Prostate gland (tissue), 2 donors: ENCODE measurements at regions not wholly inside any gene's neighbourhood (a gene's known extent, or its start where the extent isn't known, plus 50 kb on each side); places are given as distances from the start of the nearest gene placed in this dataset.
"Not testable (repeated sequence)": the region's sequence is repeated elsewhere in the genome, so short reads cannot be mapped to it uniquely, and the experiment has no call there.

Experiments used
- DNase-seq: peaks from one replicate; pipeline ENCODE4 v3.0.0-alpha.2; 2019; ENCODE audit warnings: low spot score
- H3K27ac ChIP-seq, 2 donors: fragments of 200-600 bp; sonication (generic); 2 replicates each; pipeline ENCODE4 v1.5.1; 2017 to 2019
- H3K27me3 ChIP-seq: fragments of 200-600 bp; sonication (generic); replicated peaks from 2 replicates; pipeline ENCODE4 v1.5.1; 2019; ENCODE audit not compliant: insufficient read depth
- H3K36me3 ChIP-seq, 2 donors: fragments of 200-600 bp; sonication (generic); 1 replicate in 1 of 2; 2 replicates in 1 of 2; pipeline versions ENCODE4 v1.5.1 to v1.8.1; 2017 to 2019
- H3K4me1 ChIP-seq: fragments of 200-600 bp; sonication (generic); replicated peaks from 2 replicates; pipeline ENCODE4 v1.5.1; 2019
- H3K4me3 ChIP-seq, 2 donors: fragments of 200-600 bp; sonication (generic); 2 replicates each; pipeline ENCODE4 v1.5.1; 2017 to 2019
- H3K9me3 ChIP-seq: fragments of 200-600 bp; sonication (generic); 2 replicates; pipeline ENCODE4 v1.5.1; 2017
- CTCF ChIP-seq, 4 experiments: fragments of 200-600 bp in 2 of 4; fragments of 450-650 bp in 2 of 4; sonication (generic) in 2 of 4; IDR thresholded peaks; 1 replicate in 3 of 4; 2 replicates in 1 of 4; pipeline ENCODE4 v1.5.1; 2016 to 2019; ENCODE audit warnings: antibody characterized with exemption in 4 of 4, mild to moderate bottlenecking in 2 of 4, moderate library complexity in 2 of 4
- POLR2A ChIP-seq: fragments of 450-650 bp; IDR thresholded peaks from one replicate; pipeline ENCODE4 v1.6.1; 2016; ENCODE audit warnings: antibody characterized with exemption, mild to moderate bottlenecking
- POLR2AphosphoS5 ChIP-seq: sonication (generic); formaldehyde crosslinking; IDR thresholded peaks from one replicate; pipeline ENCODE4 v1.6.1; 2017; ENCODE audit warnings: antibody characterized with exemption
- WGBS: methylation state at CpG from one replicate; pipeline ENCODE4 v1.1.5; 2018; 5-methylcytosine and 5-hydroxymethylcytosine counted together
- intact Hi-C: fragments of 100-400 bp; cut with DNase I; formaldehyde crosslinking; loops from one replicate; pipeline ENCODE4 v1.14.2; 2022

GRCh38 chr6:26232940-26233648 is 131.9 kb upstream of the BTN3A2 start:
- Histone ChIP-seq H3K9me3 (no peaks in the 10 kb centered on the region), H3K27ac (peak overlapping the region; percentile 82 to 87), H3K4me1 (no peaks in the 10 kb centered on the region), H3K4me3 (peak overlapping the region; percentile 36 to 42), H3K36me3 (no peaks in the 10 kb centered on the region), H3K27me3 (no peaks in the 10 kb centered on the region)
- intact Hi-C loops, result no loop called here
- no peak for DNase-seq
- no peak for TF ChIP-seq POLR2A
- TF ChIP-seq CTCF (IDR thresholded peaks at IDR 0.05), result no peak
- TF ChIP-seq POLR2AphosphoS5, result no peak
- 4% methylated on average over 34 of the region's 34 CpGs for WGBS

DNA sequence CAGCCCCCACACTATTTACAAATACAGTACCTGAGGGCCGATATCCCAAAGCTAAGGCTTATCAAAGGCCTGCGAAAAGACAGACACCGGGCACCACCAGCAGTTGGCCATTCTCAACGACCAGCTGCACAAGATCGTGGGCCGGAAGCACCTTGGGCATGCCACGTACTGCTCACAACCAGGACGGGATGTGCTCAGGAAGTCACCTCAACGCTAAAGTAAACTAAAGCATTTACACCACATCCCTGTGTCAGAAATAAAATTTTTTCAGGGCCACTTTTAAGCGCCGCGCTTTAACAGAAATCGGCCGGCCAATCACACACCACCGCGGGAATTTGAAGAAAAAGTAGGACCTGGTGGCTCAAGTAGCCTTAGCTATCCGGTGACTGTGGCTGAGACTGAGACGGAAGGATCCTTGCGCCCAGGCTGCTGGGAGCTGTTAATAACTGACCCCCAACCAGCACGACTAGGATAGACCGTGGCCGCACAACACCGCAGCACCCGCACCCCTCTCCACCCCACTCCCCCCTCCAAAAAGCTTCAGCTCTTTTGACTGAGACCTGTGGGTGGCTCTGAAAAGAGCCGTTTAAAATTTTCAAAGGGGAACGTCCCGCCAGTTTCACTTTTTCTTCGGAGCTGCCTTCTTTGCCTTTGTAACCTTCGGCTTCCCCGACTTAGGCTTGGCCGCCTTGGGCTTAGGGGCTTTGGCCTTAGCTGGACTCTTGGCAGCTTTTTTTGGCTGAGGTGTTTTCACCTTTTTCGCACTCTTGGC is 131.2 kb upstream of the BTN3A2 start:
- under 1% methylated on average over 32 of the region's 32 CpGs for WGBS
- TF ChIP-seq POLR2A, result peak; percentile 19
- peak in 1 of 4 experiments; percentile 2 for TF ChIP-seq CTCF (IDR thresholded peaks at IDR 0.05)
- peak; percentile 78 for TF ChIP-seq POLR2AphosphoS5

DNA sequence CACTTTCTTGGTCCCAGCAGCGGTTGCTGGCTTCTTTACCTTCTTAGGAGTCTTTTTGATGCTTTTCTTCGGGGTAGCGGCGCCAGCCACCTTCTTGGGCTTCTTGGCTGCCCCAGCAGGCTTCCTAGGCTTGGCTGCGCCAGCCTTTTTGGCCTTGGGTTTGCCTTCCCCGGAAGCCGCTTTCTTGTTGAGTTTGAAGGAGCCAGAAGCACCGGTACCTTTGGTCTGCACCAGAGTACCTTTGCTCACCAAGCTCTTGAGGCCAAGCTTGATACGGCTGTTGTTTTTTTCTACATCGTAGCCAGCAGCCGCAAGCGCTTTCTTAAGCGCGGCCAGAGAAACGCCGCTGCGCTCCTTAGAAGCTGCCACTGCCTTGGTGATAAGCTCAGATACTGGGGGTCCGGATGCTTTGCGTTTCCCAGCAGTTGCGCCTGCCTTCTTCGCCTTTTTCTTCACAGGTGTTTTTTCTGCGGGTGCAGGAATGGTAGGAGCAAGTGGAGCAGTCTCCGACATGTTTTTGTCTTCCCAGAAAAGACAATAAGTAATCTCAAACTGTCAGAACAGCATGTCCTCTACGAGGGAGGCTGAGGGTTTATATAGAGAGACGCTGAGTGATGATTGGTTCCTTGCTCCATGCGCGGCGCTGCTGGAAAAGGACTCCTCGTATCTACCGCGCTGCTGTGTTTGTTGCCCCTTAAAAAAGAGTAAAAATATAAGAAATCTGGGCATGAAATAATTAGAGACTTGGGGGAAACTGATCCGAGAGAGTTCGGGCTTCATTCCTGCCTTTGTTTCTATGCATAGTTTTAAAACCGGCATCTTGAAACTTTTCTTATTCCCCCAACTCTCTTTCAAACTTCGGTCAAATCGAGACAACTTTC is 130.3 kb upstream of the BTN3A2 start:
- H3K27me3 ChIP-seq, result no peaks in the 10 kb centered on the region
- no peaks in the 10 kb centered on the region for H3K36me3 ChIP-seq
- peak; percentile 89 for DNase-seq
- H3K27ac ChIP-seq, result peak overlapping the region; percentile 82 to 87
- H3K9me3 ChIP-seq, result no peaks in the 10 kb centered on the region
- peak overlapping the region; percentile 36 to 42 for H3K4me3 ChIP-seq
- intact Hi-C loops, result no loop called here
- no peaks in the 10 kb centered on the region for H3K4me1 ChIP-seq
- 1% methylated on average over 35 of the region's 36 CpGs for WGBS
- TF ChIP-seq POLR2AphosphoS5, result peak; percentile 96
- no peak for TF ChIP-seq CTCF (IDR thresholded peaks at IDR 0.05)
- peak; percentile 93 for TF ChIP-seq POLR2A

More for the DNA sequence above, 131.2 kb upstream of the BTN3A2 start:
- peak; percentile 79 for DNase-seq
- H3K27ac ChIP-seq, result peak overlapping the region; percentile 82 to 87
- peak overlapping the region; percentile 36 to 42 for H3K4me3 ChIP-seq
- H3K4me1 ChIP-seq, result no peaks in the 10 kb centered on the region
- no peaks in the 10 kb centered on the region for H3K27me3 ChIP-seq
- H3K9me3 ChIP-seq, result no peaks in the 10 kb centered on the region
- no peaks in the 10 kb centered on the region for H3K36me3 ChIP-seq
- intact Hi-C loops, result no loop called here

GRCh38 chr6:26235302-26235670 is 129.7 kb upstream of the BTN3A2 start:
- Histone ChIP-seq H3K27me3 (no peaks in the 10 kb centered on the region), H3K9me3 (no peaks in the 10 kb centered on the region), H3K4me1 (no peaks in the 10 kb centered on the region), H3K36me3 (no peaks in the 10 kb centered on the region), H3K27ac (peak overlapping the region; percentile 82 to 87), H3K4me3 (peak overlapping the region in 1 of 2 donors; percentile 42)
- no peak for DNase-seq
- intact Hi-C loops, result no loop called here
- WGBS, result 15% methylated on average over 3 of the region's 3 CpGs
- TF ChIP-seq CTCF (IDR thresholded peaks at IDR 0.05) (no peak), POLR2A (no peak), POLR2AphosphoS5 (no peak)

- intact Hi-C loops, H3K36me3 ChIP-seq, DNase-seq, H3K27ac ChIP-seq, H3K27me3 ChIP-seq, H3K4me3 ChIP-seq, H3K4me1 ChIP-seq, H3K9me3 ChIP-seq: not testable (repeated sequence)
- 93% methylated on average over 18 of the region's 18 CpGs for WGBS
Observed at GRCh38 chr6:26239415-26239814, 125.6 kb upstream of the BTN3A2 start.
